IMR-90 (cell line): ENCODE measurements at regions not wholly inside any gene's neighbourhood (a gene's known extent, or its start where the extent isn't known, plus 50 kb on each side); places are given as distances from the start of the nearest gene placed in this dataset.

ENCODE experiments used
- ATAC-seq: fragments of 200-7000 bp; cut with Tn5 transposase; 2 replicates; pipeline ENCODE4 v1.9.1; 2020; ENCODE audit warnings: low read depth, mild to moderate bottlenecking, moderate library complexity
- BruUV-seq: library from RNA; stranded (reverse); fragments of 400-500 nt; replicated peaks from 2 replicates; lab custom pipeline; 2021; lab: Mats Ljungman, UMichigan
- CTCF ChIA-PET: fragments of 300-600 bp; formaldehyde crosslinking; extraction: SDS; loops from one replicate; lab custom pipeline; 2021; ENCODE audit warnings: antibody characterized with exemption; lab: Yijun Ruan, JAX
- POLR2A ChIA-PET: fragments of 300-600 bp; sonication (Branson Sonifier 250); formaldehyde crosslinking; loops from one replicate; lab custom pipeline; 2022; ENCODE audit warnings: antibody characterized with exemption; ENCODE audit not compliant: unreplicated experiment; lab: Charles Lee
- DNase-seq: peaks from one replicate; pipeline ENCODE4 v3.0.0; 2013
- H2AFZ ChIP-seq: replicated peaks from 2 replicates; pipeline ENCODE3; 2013; ENCODE audit warnings: low read length, mild to moderate bottlenecking; ENCODE audit not compliant: poor library complexity
- H2AK5ac ChIP-seq: 2 replicates; pipeline ENCODE4 v1.6.1; 2013; ENCODE audit warnings: low read depth, low read length, inconsistent platforms
- H2AK9ac ChIP-seq: replicated peaks from 2 replicates; pipeline ENCODE3; 2013; ENCODE audit warnings: mild to moderate bottlenecking, low read depth, low read length, moderate library complexity; ENCODE audit not compliant: poor library complexity
- H2BK120ac ChIP-seq: 2 replicates; pipeline ENCODE4 v1.6.1; 2013; ENCODE audit warnings: low read depth, low read length, inconsistent platforms
- H2BK15ac ChIP-seq: 3 replicates; pipeline ENCODE4 v1.6.1; 2013; ENCODE audit warnings: low read depth, low read length, inconsistent platforms
- H2BK20ac ChIP-seq: 2 replicates; pipeline ENCODE4 v1.6.1; 2013; ENCODE audit warnings: low read depth, mild to moderate bottlenecking, inconsistent platforms, low read length, moderate library complexity
- H2BK5ac ChIP-seq: 2 replicates; pipeline ENCODE4 v1.6.1; 2013; ENCODE audit warnings: mild to moderate bottlenecking, low read depth, low read length, inconsistent platforms; ENCODE audit not compliant: poor library complexity, severe bottlenecking
- H3K14ac ChIP-seq: replicated peaks from 2 replicates; pipeline ENCODE4 v1.6.1; 2013; ENCODE audit warnings: low read depth, low read length, inconsistent platforms
- H3K18ac ChIP-seq: 2 replicates; pipeline ENCODE4 v1.6.1; 2013; ENCODE audit warnings: low read depth, low read length, control low read depth
- H3K23ac ChIP-seq: 2 replicates; pipeline ENCODE4 v1.6.1; 2013; ENCODE audit warnings: low read depth, low read length, inconsistent platforms
- H3K27ac ChIP-seq: 2 replicates; pipeline ENCODE4 v1.5.1; 2013; ENCODE audit warnings: mild to moderate bottlenecking, control low read depth, low read length; ENCODE audit not compliant: insufficient read depth
- H3K27me3 ChIP-seq: 2 replicates; pipeline ENCODE4 v1.6.1; 2013; ENCODE audit warnings: low read length; ENCODE audit not compliant: control insufficient read depth, insufficient read depth
- H3K36me3 ChIP-seq: 2 replicates; pipeline ENCODE4 v1.6.1; 2013; ENCODE audit warnings: low read length, mixed read lengths; ENCODE audit not compliant: control insufficient read depth, insufficient read depth
- H3K4ac ChIP-seq: 2 replicates; pipeline ENCODE4 v1.6.1; 2013; ENCODE audit warnings: low read depth, low read length, inconsistent platforms
- H3K4me1 ChIP-seq: 2 replicates; pipeline ENCODE4 v1.6.1; 2013; ENCODE audit warnings: low read length, mixed read lengths; ENCODE audit not compliant: control insufficient read depth, insufficient read depth
- H3K4me2 ChIP-seq: 2 replicates; pipeline ENCODE4 v1.6.1; 2013; ENCODE audit warnings: low read depth, mild to moderate bottlenecking, control low read depth, low read length, moderate library complexity
- H3K4me3 ChIP-seq: 2 replicates; pipeline ENCODE4 v1.5.1; 2013; ENCODE audit warnings: low read depth, mild to moderate bottlenecking, control low read depth, low read length, moderate library complexity; ENCODE audit not compliant: insufficient read depth
- H3K56ac ChIP-seq: 2 replicates; pipeline ENCODE4 v1.6.1; 2013; ENCODE audit warnings: low read length, inconsistent platforms; ENCODE audit not compliant: insufficient read depth; ENCODE audit errors: extremely low read depth
- H3K79me1 ChIP-seq, 2 experiments: 2 replicates each; pipeline ENCODE4 v1.6.1; 2013; ENCODE audit warnings: low read length in 2 of 2, inconsistent platforms in 1 of 2, low read depth in 1 of 2
- H3K9ac ChIP-seq: 2 replicates; pipeline ENCODE4 v1.6.1; 2013; ENCODE audit warnings: low read depth, low read length, control low read depth
- H3K9me1 ChIP-seq: 2 replicates; pipeline ENCODE4 v1.6.1; 2013; ENCODE audit warnings: low read length, inconsistent platforms; ENCODE audit not compliant: insufficient read depth
- H3K9me3 ChIP-seq: 2 replicates; pipeline ENCODE4 v1.6.1; 2013; ENCODE audit warnings: low read length; ENCODE audit not compliant: control insufficient read depth, insufficient read depth
- H4K20me1 ChIP-seq: 2 replicates; pipeline ENCODE4 v1.6.1; 2013; ENCODE audit warnings: low read length, inconsistent platforms; ENCODE audit not compliant: insufficient read depth
- H4K5ac ChIP-seq: 2 replicates; pipeline ENCODE4 v1.6.1; 2013; ENCODE audit warnings: mild to moderate bottlenecking, low read depth, low read length, control low read depth
- H4K8ac ChIP-seq, 2 experiments: 2 replicates each; pipeline ENCODE4 v1.6.1; 2013; ENCODE audit warnings: low read depth in 2 of 2, low read length in 2 of 2, control low read depth in 1 of 2, inconsistent platforms in 1 of 2
- H4K91ac ChIP-seq: 2 replicates; pipeline ENCODE4 v1.6.1; 2013; ENCODE audit warnings: low read depth, low read length, inconsistent platforms; ENCODE audit not compliant: insufficient read depth
- BHLHE40 ChIP-seq: fragments of 150-350 bp; IDR thresholded peaks from 2 replicates; pipeline ENCODE4 v1.6.1; 2016; ENCODE audit warnings: mild to moderate bottlenecking, low read depth, low read length
- CEBPB ChIP-seq: IDR thresholded peaks from 2 replicates; pipeline ENCODE4 v1.6.1; 2012; ENCODE audit warnings: low read depth, low read length, improper control_type of control experiment
- CHD1 ChIP-seq: IDR thresholded peaks from 2 replicates; pipeline ENCODE4 v1.6.1; 2012; ENCODE audit warnings: low read depth, low read length, improper control_type of control experiment
- FOS ChIP-seq: fragments of 150-350 bp; IDR thresholded peaks from 2 replicates; pipeline ENCODE4 v1.6.1; 2016; ENCODE audit warnings: low read depth, low read length
- POLR2A ChIP-seq: IDR thresholded peaks from 2 replicates; pipeline ENCODE4 v1.6.1; 2012; ENCODE audit warnings: mild to moderate bottlenecking, low read depth, low read length
- RCOR1 ChIP-seq: IDR thresholded peaks from 2 replicates; pipeline ENCODE4 v1.6.1; 2012; ENCODE audit warnings: mild to moderate bottlenecking, low read length, improper control_type of control experiment; ENCODE audit not compliant: insufficient replicate concordance
- WGBS, 2 experiments: methylation state at CpG; one replicate each; pipeline versions ENCODE4 v1.1.5 to v1.1.7; 2013; ENCODE audit warnings: missing lambda C conversion rate in 2 of 2; ENCODE audit not compliant: insufficient read length in 1 of 2; ENCODE audit errors: extremely low coverage in 2 of 2; 5-methylcytosine and 5-hydroxymethylcytosine counted together
- dilution Hi-C: fragments of 300-500 bp; cut with HindIII; formaldehyde crosslinking; loops from one replicate; pipeline ENCODE4 v1.14.3; 2018; ENCODE audit warnings: low sequenced_read_pairs; ENCODE audit not compliant: unreplicated experiment
- in situ Hi-C: fragments of 300-500 bp; cut with MboI; formaldehyde crosslinking; loops from 3 replicates; pipeline ENCODE4 v1.14.3; 2019; ENCODE audit warnings: low sequenced_read_pairs, inconsistent platforms, mixed read lengths
- intact Hi-C: fragments of 100-400 bp; cut with micrococcal nuclease; formaldehyde crosslinking; loops from 2 replicates; pipeline ENCODE4 v1.10.0; 2022

GRCh38 chr12:115770643-115771042 is 506.9 kb downstream of the MED13L start:
- intact Hi-C loops, result no loop called here
- WGBS, 2 experiments, result no CpG with 5 or more reads among the region's 1 CpG
- H4K20me1 ChIP-seq, result no peaks in the 10 kb centered on the region
- H3K36me3 ChIP-seq, result no peaks in the 10 kb centered on the region
- H3K9me3 ChIP-seq, result no peaks in the 10 kb centered on the region
- H3K4ac ChIP-seq, result no peak overlapping the region
- no peak overlapping the region for H3K4me2 ChIP-seq
- no peak overlapping the region for H2BK120ac ChIP-seq
- in situ Hi-C loops, result loop anchor here (25.0 kb wide), 1 partner anchor 1783 kb away; no protein-coding TSS in a partner anchor
- H3K4me1 ChIP-seq, result no peaks in the 10 kb centered on the region
- no peak overlapping the region for H4K8ac ChIP-seq
- no peak overlapping the region for H3K18ac ChIP-seq
- H3K27ac ChIP-seq, result no peak overlapping the region
- no peak overlapping the region for H2AK5ac ChIP-seq
- no peak overlapping the region for H3K4me3 ChIP-seq
- no peak overlapping the region for H4K5ac ChIP-seq
- no peak overlapping the region for H2BK20ac ChIP-seq
- no TSS peak for BruUV-seq
- no peak overlapping the region for H2BK5ac ChIP-seq
- H4K91ac ChIP-seq, result no peak overlapping the region
- H3K9me1 ChIP-seq, result no peaks in the 10 kb centered on the region
- H3K14ac ChIP-seq, result no peak overlapping the region
- no peak overlapping the region for H3K23ac ChIP-seq
- CTCF ChIA-PET, result no interaction called here
- TF ChIP-seq CEBPB (no peak), CHD1 (no peak), FOS (no peak), POLR2A (no peak), RCOR1 (no peak), BHLHE40 (no peak)
- H3K9ac ChIP-seq, result no peak overlapping the region
- H2BK15ac ChIP-seq, result no peak overlapping the region
- DNase-seq (no peak), ATAC-seq (no peak)
- H3K79me1 ChIP-seq, result no peaks in the 10 kb centered on the region
- no peak overlapping the region for H2AK9ac ChIP-seq
- no peaks in the 10 kb centered on the region; the same call in 1 of the 2 replicates for H3K27me3 ChIP-seq
- no peak overlapping the region for H2AFZ ChIP-seq
- no peak overlapping the region for H3K56ac ChIP-seq
- dilution Hi-C loops, result no loop called here
- POLR2A ChIA-PET, result no interaction called here
